OCI-M2 (cell line): ENCODE measurements at regions not wholly inside any gene's neighbourhood (a gene's known extent, or its start where the extent isn't known, plus 50 kb on each side); places are given as distances from the start of the nearest gene placed in this dataset.
A peak's percentile ranks its signal among the peaks of the same experiment; 100 is the strongest.

Experiments
- DNase-seq: peaks from one replicate; lab custom pipeline; 2025; ENCODE audit not compliant: unreplicated experiment; lab: John Stamatoyannopoulos, UW

GRCh38 chr3:144067059-144067458 lies 95.4 kb downstream of the DIPK2A start:
- DNase-seq: no peak

- no peak for DNase-seq
Measured at GRCh38 chr3:144073698-144074097, 102.1 kb downstream of the DIPK2A start.

- no peak for DNase-seq
Measured at GRCh38 chr3:144079634-144080033, 108.0 kb downstream of the DIPK2A start.

GRCh38 chr3:144084929-144085328 lies 113.3 kb downstream of the DIPK2A start:
- no peak for DNase-seq

- DNase-seq: no peak
Measured at GRCh38 chr3:144085964-144086363, 114.3 kb downstream of the DIPK2A start.

GRCh38 chr3:144096016-144096415 lies 124.4 kb downstream of the DIPK2A start:
- DNase-seq: no peak

- no peak for DNase-seq
Measured at GRCh38 chr3:144097163-144097562, 125.5 kb downstream of the DIPK2A start.

GRCh38 chr3:144098691-144099090 lies 127.1 kb downstream of the DIPK2A start:
- no peak for DNase-seq

GRCh38 chr3:144102421-144102820 lies 130.8 kb downstream of the DIPK2A start:
- DNase-seq: no peak

- no peak for DNase-seq
Measured at GRCh38 chr3:144104186-144104585, 132.6 kb downstream of the DIPK2A start.

GRCh38 chr3:144104679-144105078 lies 133.1 kb downstream of the DIPK2A start:
- no peak for DNase-seq

- DNase-seq: no peak
Measured at GRCh38 chr3:144105542-144105941, 133.9 kb downstream of the DIPK2A start.

GRCh38 chr3:144106970-144107369 lies 135.3 kb downstream of the DIPK2A start:
- DNase-seq: peak; percentile 49

GRCh38 chr3:144107923-144108322 lies 136.3 kb downstream of the DIPK2A start:
- DNase-seq: no peak

GRCh38 chr3:144109944-144110343 lies 138.3 kb downstream of the DIPK2A start:
- no peak for DNase-seq

- no peak for DNase-seq
Measured at GRCh38 chr3:144112036-144112435, 140.4 kb downstream of the DIPK2A start.

GRCh38 chr3:144112437-144112836 lies 140.8 kb downstream of the DIPK2A start:
- no peak for DNase-seq

GRCh38 chr3:144114767-144115166 lies 143.1 kb downstream of the DIPK2A start:
- DNase-seq: no peak

- DNase-seq: no peak
Measured at GRCh38 chr3:144119633-144120032, 148.0 kb downstream of the DIPK2A start.

- no peak for DNase-seq
Measured at GRCh38 chr3:144121661-144122060, 150.0 kb downstream of the DIPK2A start.

- no peak for DNase-seq
Measured at GRCh38 chr3:144127014-144127413, 155.4 kb downstream of the DIPK2A start.

- no peak for DNase-seq
Measured at GRCh38 chr3:144127700-144128099, 156.1 kb downstream of the DIPK2A start.

GRCh38 chr3:144128108-144128892 lies 156.7 kb downstream of the DIPK2A start:
- no peak for DNase-seq
